ENCODE measurements at regions not wholly inside any gene's neighbourhood (a gene's known extent, or its start where the extent isn't known, plus 50 kb on each side); places are given as distances from the start of the nearest gene placed in this dataset.

GRCh38 chr6:132964868-132965382 lies 150.6 kb downstream of the RPS12 start:
- TF ChIP-seq CTCF (conservative IDR thresholded peaks at IDR 0.05; ENCODE audit: low read length) (no peak), EZH2phosphoT487 (IDR thresholded peaks at IDR 0.05; ENCODE audit: borderline replicate concordance) (no peak)

All from Loucy (cell line).